ENCODE measurements at regions not wholly inside any gene's neighbourhood (a gene's known extent, or its start where the extent isn't known, plus 50 kb on each side); places are given as distances from the start of the nearest gene placed in this dataset.

DNA sequence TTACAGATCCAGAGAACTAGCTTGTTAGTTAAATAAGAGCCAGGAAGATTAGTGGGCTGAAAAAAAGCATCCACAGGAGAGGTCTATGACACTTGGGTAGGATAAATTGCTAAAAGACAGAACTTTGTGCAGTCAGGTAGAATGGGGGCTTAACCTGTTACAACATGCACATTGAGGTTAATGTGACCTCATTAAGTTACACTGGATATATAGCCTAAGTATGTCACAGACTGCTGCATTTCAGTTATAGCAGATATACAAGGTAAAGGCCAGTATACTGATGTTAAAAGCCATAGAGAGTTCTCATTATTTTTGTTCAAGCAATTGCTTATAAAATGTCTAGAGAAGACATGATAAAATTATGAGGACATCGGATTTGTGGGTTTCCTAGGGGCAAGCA lies 1179.9 kb upstream of the PCDH9 start:
- DNase-seq = no peak
- H3K4me1 Mint-ChIP-seq (ENCODE audit: low read depth) = no peaks in the 10 kb centered on the region
- H3K27ac Mint-ChIP-seq = no peak overlapping the region
- H3K9me3 Mint-ChIP-seq = peaks cover 27% of the 10 kb centered on the region
- TF ChIP-seq, protein P1, sequence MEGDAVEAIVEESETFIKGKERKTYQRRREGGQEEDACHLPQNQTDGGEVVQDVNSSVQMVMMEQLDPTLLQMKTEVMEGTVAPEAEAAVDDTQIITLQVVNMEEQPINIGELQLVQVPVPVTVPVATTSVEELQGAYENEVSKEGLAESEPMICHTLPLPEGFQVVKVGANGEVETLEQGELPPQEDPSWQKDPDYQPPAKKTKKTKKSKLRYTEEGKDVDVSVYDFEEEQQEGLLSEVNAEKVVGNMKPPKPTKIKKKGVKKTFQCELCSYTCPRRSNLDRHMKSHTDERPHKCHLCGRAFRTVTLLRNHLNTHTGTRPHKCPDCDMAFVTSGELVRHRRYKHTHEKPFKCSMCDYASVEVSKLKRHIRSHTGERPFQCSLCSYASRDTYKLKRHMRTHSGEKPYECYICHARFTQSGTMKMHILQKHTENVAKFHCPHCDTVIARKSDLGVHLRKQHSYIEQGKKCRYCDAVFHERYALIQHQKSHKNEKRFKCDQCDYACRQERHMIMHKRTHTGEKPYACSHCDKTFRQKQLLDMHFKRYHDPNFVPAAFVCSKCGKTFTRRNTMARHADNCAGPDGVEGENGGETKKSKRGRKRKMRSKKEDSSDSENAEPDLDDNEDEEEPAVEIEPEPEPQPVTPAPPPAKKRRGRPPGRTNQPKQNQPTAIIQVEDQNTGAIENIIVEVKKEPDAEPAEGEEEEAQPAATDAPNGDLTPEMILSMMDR (IDR thresholded peaks at IDR 0.05) = no peak
- no peaks in the 10 kb centered on the region for H3K36me3 Mint-ChIP-seq (ENCODE audit: low read depth)
- H3K4me3 Mint-ChIP-seq = no peak overlapping the region
- no peaks in the 10 kb centered on the region; the same call in 1 of the 2 replicates for H3K27me3 Mint-ChIP-seq (ENCODE audit: insufficient read depth)

DNA sequence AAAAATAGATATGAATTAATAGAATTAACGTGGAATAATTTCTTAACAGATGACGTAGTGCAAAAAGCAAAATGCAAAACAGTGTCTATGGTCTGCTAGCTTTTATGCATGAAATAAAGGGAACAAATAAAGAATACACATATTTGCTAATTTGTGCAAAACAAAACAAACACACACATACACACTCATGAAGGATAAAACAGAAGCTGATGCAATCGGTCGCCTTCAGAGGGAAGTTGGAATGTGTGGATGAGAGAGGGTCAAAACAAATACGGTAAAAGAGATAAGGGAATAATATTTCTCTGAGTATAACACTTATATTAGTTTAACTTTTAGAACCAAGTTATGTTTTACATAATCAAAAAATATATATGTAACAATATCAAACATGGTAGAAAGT lies 1160.9 kb upstream of the PCDH9 start:
- Mint-ChIP-seq H3K36me3 (ENCODE audit: low read depth) (no peaks in the 10 kb centered on the region), H3K4me1 (ENCODE audit: low read depth) (no peaks in the 10 kb centered on the region), H3K4me3 (no peak overlapping the region), H3K27ac (no peak overlapping the region), H3K9me3 (peaks cover 24% of the 10 kb centered on the region), H3K27me3 (ENCODE audit: insufficient read depth) (no peaks in the 10 kb centered on the region)
- no peak for DNase-seq
- TF ChIP-seq, protein P1 (IDR thresholded peaks at IDR 0.05) = no peak

DNA sequence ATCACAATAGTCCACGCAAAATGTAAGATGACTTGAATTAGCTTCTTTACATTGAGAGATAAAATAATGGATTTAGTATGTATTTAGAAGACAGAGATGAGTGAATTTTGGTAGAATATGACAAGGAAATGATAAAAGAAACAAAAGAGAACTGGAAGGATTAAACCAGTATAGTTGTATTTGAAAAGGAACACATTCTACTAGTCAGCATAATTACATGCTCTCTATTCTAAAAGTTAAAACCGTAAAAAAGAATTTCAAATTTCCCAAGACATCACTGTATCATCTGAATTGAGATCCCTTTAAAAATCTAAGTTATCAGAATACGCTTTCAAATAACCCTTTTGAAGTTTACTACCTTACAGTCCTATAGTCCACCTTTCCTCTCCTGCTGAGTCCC lies 1156.7 kb upstream of the PCDH9 start:
- H3K4me3 Mint-ChIP-seq = no peak overlapping the region
- TF ChIP-seq, protein P1 (IDR thresholded peaks at IDR 0.05) = no peak
- H3K9me3 Mint-ChIP-seq = peaks cover 21% of the 10 kb centered on the region
- no peak for DNase-seq
- no peaks in the 10 kb centered on the region for H3K4me1 Mint-ChIP-seq (ENCODE audit: low read depth)
- no peak overlapping the region for H3K27ac Mint-ChIP-seq
- H3K27me3 Mint-ChIP-seq (ENCODE audit: insufficient read depth) = no peaks in the 10 kb centered on the region
- no peaks in the 10 kb centered on the region for H3K36me3 Mint-ChIP-seq (ENCODE audit: low read depth)

DNA sequence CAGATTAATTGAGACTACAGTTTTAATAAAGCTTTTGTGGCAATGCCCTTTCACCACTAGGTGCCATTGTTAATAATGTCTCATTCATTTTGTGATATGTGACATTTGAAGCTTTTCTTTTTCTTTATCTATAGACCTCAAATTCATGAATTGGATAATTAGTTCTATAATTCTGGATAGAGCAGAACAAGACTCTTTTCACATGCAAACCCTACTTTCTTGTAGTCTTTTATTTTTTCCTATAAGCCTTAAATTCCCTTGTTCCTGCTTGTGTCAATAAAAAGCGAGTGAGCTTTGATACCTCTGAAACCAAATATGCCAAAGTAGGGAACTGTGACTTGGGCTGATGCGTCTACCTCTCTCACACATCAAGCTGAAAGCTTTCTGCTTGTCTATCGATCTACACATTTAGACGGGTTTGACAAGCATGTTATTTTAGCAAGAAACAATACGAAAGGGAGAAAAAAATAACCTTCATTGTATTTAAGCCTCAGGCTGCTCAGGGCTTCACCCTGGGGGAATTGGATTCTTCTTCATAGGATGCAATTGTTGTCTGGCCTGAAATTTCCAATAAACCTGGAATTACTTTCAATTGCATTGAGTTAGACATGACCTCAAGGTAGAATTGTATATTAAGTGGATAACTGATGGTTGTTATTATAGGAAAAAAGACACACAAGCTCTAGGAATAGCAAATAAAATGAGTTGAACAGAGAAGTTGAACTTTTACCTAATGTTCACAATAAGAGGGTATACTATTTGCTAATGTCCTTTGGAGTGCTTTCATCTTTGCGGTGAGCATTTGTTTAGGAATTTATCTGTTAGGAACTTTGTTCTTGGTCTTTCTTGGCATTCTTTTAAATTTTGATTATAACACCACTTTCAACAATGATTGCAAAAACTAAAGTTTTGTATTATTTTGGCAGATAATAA lies 1150.2 kb upstream of the PCDH9 start:
- Mint-ChIP-seq H3K4me1 (ENCODE audit: low read depth) (no peaks in the 10 kb centered on the region), H3K36me3 (ENCODE audit: low read depth) (no peaks in the 10 kb centered on the region), H3K4me3 (no peak overlapping the region), H3K9me3 (peaks cover 12% of the 10 kb centered on the region), H3K27me3 (ENCODE audit: insufficient read depth) (no peaks in the 10 kb centered on the region), H3K27ac (no peak overlapping the region)
- DNase-seq = no peak
- TF ChIP-seq, protein P1 (IDR thresholded peaks at IDR 0.05) = no peak

DNA sequence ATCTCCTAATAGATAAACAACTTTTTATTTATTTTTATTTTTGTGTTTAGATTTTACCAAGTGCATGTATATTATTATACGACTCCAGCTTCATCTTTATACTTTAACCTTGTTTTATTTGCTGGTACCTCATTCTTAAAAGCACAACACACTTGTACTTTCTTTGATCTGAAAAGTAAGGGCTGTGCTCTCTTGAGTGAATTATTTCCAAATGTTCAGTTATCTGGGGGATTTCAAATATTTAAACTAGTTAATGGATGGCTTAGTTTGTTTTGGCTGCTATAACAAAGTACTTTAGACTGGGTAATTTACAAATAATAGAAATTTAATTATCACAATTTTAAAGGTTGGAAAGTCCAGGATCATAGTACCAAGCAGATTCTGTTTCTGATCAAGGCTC lies 1148.2 kb upstream of the PCDH9 start:
- H3K9me3 Mint-ChIP-seq = peaks cover 18% of the 10 kb centered on the region
- no peak for DNase-seq
- H3K27me3 Mint-ChIP-seq (ENCODE audit: insufficient read depth) = no peaks in the 10 kb centered on the region
- no peaks in the 10 kb centered on the region for H3K36me3 Mint-ChIP-seq (ENCODE audit: low read depth)
- TF ChIP-seq, protein P1 (IDR thresholded peaks at IDR 0.05) = no peak
- no peak overlapping the region for H3K27ac Mint-ChIP-seq
- no peaks in the 10 kb centered on the region for H3K4me1 Mint-ChIP-seq (ENCODE audit: low read depth)
- no peak overlapping the region for H3K4me3 Mint-ChIP-seq
